PC-3 (cell line): ENCODE measurements at regions not wholly inside any gene's neighbourhood (a gene's known extent, or its start where the extent isn't known, plus 50 kb on each side); places are given as distances from the start of the nearest gene placed in this dataset.

Source experiments
- EZH2 ChIP-seq: fragments of 300-600 bp; sonication (generic); IDR thresholded peaks from one replicate; pipeline ENCODE4 v1.6.1; 2017; ENCODE audit warnings: antibody characterized with exemption, mild to moderate bottlenecking, low read length; ENCODE audit not compliant: unreplicated experiment
- TF ChIP-seq, protein P1 (sequence below): fragments of 300-600 bp; sonication (generic); conservative IDR thresholded peaks from 2 replicates; pipeline ENCODE4 v1.5.1; 2017; ENCODE audit warnings: antibody characterized with exemption, low read depth, mild to moderate bottlenecking, low read length

DNA sequence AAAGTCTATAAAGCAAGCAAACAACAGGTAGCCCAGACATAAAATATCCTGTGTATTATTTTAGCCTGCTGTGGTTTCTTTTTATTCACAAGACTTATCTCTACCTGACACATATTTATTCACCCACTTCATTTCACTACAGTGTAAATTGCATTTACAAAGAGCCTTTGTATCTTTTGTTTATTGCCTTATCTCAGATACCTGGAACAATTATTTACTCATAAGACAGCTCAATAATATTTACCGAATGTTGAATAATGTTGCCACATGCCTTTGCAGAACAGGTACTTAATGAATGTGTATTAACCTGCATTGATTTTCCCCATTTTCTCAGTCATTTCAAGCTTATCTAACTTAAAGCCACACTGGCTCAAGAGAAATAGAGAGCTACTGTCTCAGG is 603.6 kb downstream of the FBXO15 start:
- TF ChIP-seq, protein P1, sequence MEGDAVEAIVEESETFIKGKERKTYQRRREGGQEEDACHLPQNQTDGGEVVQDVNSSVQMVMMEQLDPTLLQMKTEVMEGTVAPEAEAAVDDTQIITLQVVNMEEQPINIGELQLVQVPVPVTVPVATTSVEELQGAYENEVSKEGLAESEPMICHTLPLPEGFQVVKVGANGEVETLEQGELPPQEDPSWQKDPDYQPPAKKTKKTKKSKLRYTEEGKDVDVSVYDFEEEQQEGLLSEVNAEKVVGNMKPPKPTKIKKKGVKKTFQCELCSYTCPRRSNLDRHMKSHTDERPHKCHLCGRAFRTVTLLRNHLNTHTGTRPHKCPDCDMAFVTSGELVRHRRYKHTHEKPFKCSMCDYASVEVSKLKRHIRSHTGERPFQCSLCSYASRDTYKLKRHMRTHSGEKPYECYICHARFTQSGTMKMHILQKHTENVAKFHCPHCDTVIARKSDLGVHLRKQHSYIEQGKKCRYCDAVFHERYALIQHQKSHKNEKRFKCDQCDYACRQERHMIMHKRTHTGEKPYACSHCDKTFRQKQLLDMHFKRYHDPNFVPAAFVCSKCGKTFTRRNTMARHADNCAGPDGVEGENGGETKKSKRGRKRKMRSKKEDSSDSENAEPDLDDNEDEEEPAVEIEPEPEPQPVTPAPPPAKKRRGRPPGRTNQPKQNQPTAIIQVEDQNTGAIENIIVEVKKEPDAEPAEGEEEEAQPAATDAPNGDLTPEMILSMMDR, result no peak
- TF ChIP-seq EZH2, result no peak
